GM23248 (cell line): ENCODE measurements at regions not wholly inside any gene's neighbourhood (a gene's known extent, or its start where the extent isn't known, plus 50 kb on each side); places are given as distances from the start of the nearest gene placed in this dataset.

Experiments
- DNase-seq: peaks from one replicate; pipeline ENCODE4 v3.0.0-alpha.2; 2015
- H2AFZ ChIP-seq: fragments of 200-600 bp; sonication (generic); 2 replicates; pipeline ENCODE4 v1.6.1; 2016; ENCODE audit warnings: antibody characterized with exemption
- H3F3A ChIP-seq: fragments of 200-600 bp; sonication (generic); 2 replicates; pipeline ENCODE4 v1.6.1; 2016; ENCODE audit warnings: mild to moderate bottlenecking, antibody characterized with exemption, mixed run types; ENCODE audit not compliant: insufficient read depth
- H3K27ac ChIP-seq: fragments of 200-600 bp; sonication (generic); 2 replicates; pipeline ENCODE4 v1.5.1; 2016; ENCODE audit warnings: mild to moderate bottlenecking
- H3K27me3 ChIP-seq: fragments of 200-600 bp; sonication (generic); replicated peaks from 2 replicates; pipeline ENCODE4 v1.6.1; 2016; ENCODE audit warnings: mild to moderate bottlenecking; ENCODE audit not compliant: insufficient read depth
- H3K36me3 ChIP-seq: fragments of 200-600 bp; sonication (generic); 2 replicates; pipeline ENCODE4 v1.6.1; 2016; ENCODE audit warnings: low read depth, mild to moderate bottlenecking
- H3K4me1 ChIP-seq: fragments of 200-600 bp; sonication (generic); 2 replicates; pipeline ENCODE4 v1.6.1; 2016; ENCODE audit warnings: mild to moderate bottlenecking; ENCODE audit not compliant: insufficient read depth
- H3K4me2 ChIP-seq: fragments of 200-600 bp; sonication (generic); one replicate; pipeline ENCODE4 v1.6.1; 2016; ENCODE audit warnings: mild to moderate bottlenecking; ENCODE audit not compliant: unreplicated experiment
- H3K4me3 ChIP-seq: fragments of 200-600 bp; sonication (generic); 2 replicates; pipeline ENCODE4 v1.5.1; 2016; ENCODE audit warnings: mild to moderate bottlenecking
- H3K79me2 ChIP-seq: fragments of 200-600 bp; sonication (generic); 2 replicates; pipeline ENCODE4 v1.6.1; 2016; ENCODE audit warnings: mild to moderate bottlenecking; ENCODE audit not compliant: insufficient read depth
- H3K9ac ChIP-seq: fragments of 200-600 bp; sonication (generic); 2 replicates; pipeline ENCODE4 v1.6.1; 2016; ENCODE audit warnings: mild to moderate bottlenecking
- H3K9me2 ChIP-seq: fragments of 200-600 bp; sonication (generic); 2 replicates; pipeline ENCODE4 v1.6.1; 2016; ENCODE audit warnings: mixed run types, mild to moderate bottlenecking, moderate library complexity; ENCODE audit not compliant: insufficient read depth
- H3K9me3 ChIP-seq: fragments of 200-600 bp; sonication (generic); one replicate; pipeline ENCODE4 v1.6.1; 2017; ENCODE audit warnings: low read depth
- H4K20me1 ChIP-seq: fragments of 200-600 bp; sonication (generic); 2 replicates; pipeline ENCODE4 v1.6.0; 2016; ENCODE audit not compliant: insufficient read depth
- EZH2 ChIP-seq: fragments of 200-600 bp; sonication (generic); IDR thresholded peaks from 2 replicates; pipeline ENCODE4 v1.6.1; 2018; ENCODE audit warnings: antibody characterized with exemption, mild to moderate bottlenecking; ENCODE audit not compliant: insufficient read depth, poor library complexity, severe bottlenecking
- EZH2phosphoT487 ChIP-seq: fragments of 200-600 bp; sonication (generic); IDR thresholded peaks from 2 replicates; pipeline ENCODE4 v1.6.1; 2018; ENCODE audit warnings: antibody characterized with exemption, moderate library complexity, mild to moderate bottlenecking, low read depth; ENCODE audit not compliant: insufficient read depth
- WGBS, 2 experiments: methylation state at CpG; one replicate each; pipeline ENCODE4 v1.1.6; 2015 to 2017; ENCODE audit warnings: low lambda C conversion rate in 2 of 2, low coverage in 1 of 2; ENCODE audit errors: missing lambda C conversion rate in 2 of 2; 5-methylcytosine and 5-hydroxymethylcytosine counted together
- in situ Hi-C: fragments of 300-500 bp; cut with MboI; formaldehyde crosslinking; loops from 2 replicates; pipeline ENCODE4 v1.15.0; 2020

- H3K9me3 ChIP-seq, result peaks cover 5% of the 10 kb centered on the region
- H3K79me2 ChIP-seq, result no peaks in the 10 kb centered on the region
- H3F3A ChIP-seq, result no peaks in the 10 kb centered on the region
- H3K4me3 ChIP-seq, result no peak overlapping the region
- H3K4me2 ChIP-seq, result no peak overlapping the region
- H3K9me2 ChIP-seq, result no peaks in the 10 kb centered on the region
- no peaks in the 10 kb centered on the region for H3K36me3 ChIP-seq
- no peak for DNase-seq
- no peak overlapping the region for H3K27ac ChIP-seq
- TF ChIP-seq EZH2, result no peak
- H3K9ac ChIP-seq, result no peak overlapping the region
- no peaks in the 10 kb centered on the region for H3K27me3 ChIP-seq
- no peaks in the 10 kb centered on the region for H4K20me1 ChIP-seq
- 37 to 44% methylated on average over 2 of the region's 2 CpGs for WGBS, 2 experiments
- H3K4me1 ChIP-seq, result no peaks in the 10 kb centered on the region; the same call in 1 of the 2 replicates
- H2AFZ ChIP-seq, result no peak overlapping the region
- in situ Hi-C loops, result no loop called here
These were observed 203.4 kb upstream of the BMPER start for GRCh38 chr7:33701927-33702326.

GRCh38 chr7:33702514-33703054 lies 202.8 kb upstream of the BMPER start:
- no peaks in the 10 kb centered on the region for H3K27me3 ChIP-seq
- no peaks in the 10 kb centered on the region; the same call in 1 of the 2 replicates for H3K4me1 ChIP-seq
- no peak for TF ChIP-seq EZH2
- TF ChIP-seq EZH2phosphoT487, result no peak
- WGBS, 2 experiments, result 94 to 95% methylated on average over 3 of the region's 3 CpGs
- H2AFZ ChIP-seq, result no peak overlapping the region
- no peaks in the 10 kb centered on the region for H3K36me3 ChIP-seq
- peaks cover 5% of the 10 kb centered on the region for H3K9me3 ChIP-seq
- no peak overlapping the region for H3K27ac ChIP-seq
- in situ Hi-C loops, result no loop called here
- no peak overlapping the region for H3K4me2 ChIP-seq
- no peak overlapping the region for H3K9ac ChIP-seq
- no peaks in the 10 kb centered on the region for H4K20me1 ChIP-seq
- H3K9me2 ChIP-seq, result no peaks in the 10 kb centered on the region
- H3K4me3 ChIP-seq, result no peak overlapping the region
- no peak for DNase-seq
- no peaks in the 10 kb centered on the region for H3F3A ChIP-seq
- no peaks in the 10 kb centered on the region for H3K79me2 ChIP-seq

- H3K4me3 ChIP-seq, result no peak overlapping the region
These were observed 200.0 kb upstream of the BMPER start for GRCh38 chr7:33705333-33705833.

GRCh38 chr7:33706186-33706585 lies 199.2 kb upstream of the BMPER start:
- Histone ChIP-seq H4K20me1 (no peaks in the 10 kb centered on the region), H3K79me2 (no peaks in the 10 kb centered on the region), H3K27ac (no peak overlapping the region), H3F3A (peaks cover 14% of the 10 kb centered on the region; the same call in 1 of the 2 replicates), H3K9me2 (no peaks in the 10 kb centered on the region), H2AFZ (no peak overlapping the region), H3K4me2 (no peak overlapping the region), H3K36me3 (no peaks in the 10 kb centered on the region), H3K9me3 (peaks cover under 1% of the 10 kb centered on the region), H3K9ac (no peak overlapping the region), H3K4me1 (peaks cover 7% of the 10 kb centered on the region), H3K4me3 (no peak overlapping the region), H3K27me3 (no peaks in the 10 kb centered on the region)
- 94 to 98% methylated on average over 2 of the region's 2 CpGs for WGBS, 2 experiments
- no peak for DNase-seq
- in situ Hi-C loops, result no loop called here
- no peak for TF ChIP-seq EZH2
- no peak for TF ChIP-seq EZH2phosphoT487

More at GRCh38 chr7:33705333-33705833, 200.0 kb upstream of the BMPER start:
- Histone ChIP-seq H4K20me1 (no peaks in the 10 kb centered on the region), H3K9me3 (peaks cover 5% of the 10 kb centered on the region), H3K36me3 (no peaks in the 10 kb centered on the region), H3K4me2 (no peak overlapping the region), H3K27ac (no peak overlapping the region), H3K9ac (no peak overlapping the region), H3K9me2 (no peaks in the 10 kb centered on the region), H3K27me3 (no peaks in the 10 kb centered on the region), H3F3A (peaks cover 6% of the 10 kb centered on the region; the same call in 1 of the 2 replicates), H3K79me2 (no peaks in the 10 kb centered on the region), H2AFZ (no peak overlapping the region), H3K4me1 (peaks cover 2% of the 10 kb centered on the region)
- DNase-seq, result no peak
- 85% methylated on average over 5 of the region's 5 CpGs for WGBS, 2 experiments
- in situ Hi-C loops, result no loop called here
- TF ChIP-seq EZH2phosphoT487 (no peak), EZH2 (no peak)

GRCh38 chr7:33706771-33707200 lies 198.6 kb upstream of the BMPER start:
- no peaks in the 10 kb centered on the region for H4K20me1 ChIP-seq
- no peak for DNase-seq
- H3K9me2 ChIP-seq, result no peaks in the 10 kb centered on the region
- peaks cover 7% of the 10 kb centered on the region for H3K4me1 ChIP-seq
- H3K27ac ChIP-seq, result no peak overlapping the region
- peaks cover 15% of the 10 kb centered on the region; the same call in 1 of the 2 replicates for H3F3A ChIP-seq
- no peak overlapping the region for H3K4me2 ChIP-seq
- H3K36me3 ChIP-seq, result no peaks in the 10 kb centered on the region
- TF ChIP-seq EZH2 (no peak), EZH2phosphoT487 (no peak)
- no peaks in the 10 kb centered on the region for H3K9me3 ChIP-seq
- no peak overlapping the region for H2AFZ ChIP-seq
- H3K27me3 ChIP-seq, result no peaks in the 10 kb centered on the region
- H3K9ac ChIP-seq, result no peak overlapping the region
- H3K79me2 ChIP-seq, result no peaks in the 10 kb centered on the region
- WGBS, 2 experiments, result 17 to 25% methylated on average over 5 of the region's 5 CpGs
- H3K4me3 ChIP-seq, result no peak overlapping the region
- in situ Hi-C loops, result no loop called here
